NCI-H1092 (cell line): ENCODE measurements at regions not wholly inside any gene's neighbourhood (a gene's known extent, or its start where the extent isn't known, plus 50 kb on each side); places are given as distances from the start of the nearest gene placed in this dataset.
"Not testable (repeated sequence)": the region's sequence is repeated elsewhere in the genome, so short reads cannot be mapped to it uniquely, and the experiment has no call there.

ENCODE experiments used
- DNase-seq: peaks from one replicate; lab custom pipeline; 2025; lab: John Stamatoyannopoulos, UW

DNA sequence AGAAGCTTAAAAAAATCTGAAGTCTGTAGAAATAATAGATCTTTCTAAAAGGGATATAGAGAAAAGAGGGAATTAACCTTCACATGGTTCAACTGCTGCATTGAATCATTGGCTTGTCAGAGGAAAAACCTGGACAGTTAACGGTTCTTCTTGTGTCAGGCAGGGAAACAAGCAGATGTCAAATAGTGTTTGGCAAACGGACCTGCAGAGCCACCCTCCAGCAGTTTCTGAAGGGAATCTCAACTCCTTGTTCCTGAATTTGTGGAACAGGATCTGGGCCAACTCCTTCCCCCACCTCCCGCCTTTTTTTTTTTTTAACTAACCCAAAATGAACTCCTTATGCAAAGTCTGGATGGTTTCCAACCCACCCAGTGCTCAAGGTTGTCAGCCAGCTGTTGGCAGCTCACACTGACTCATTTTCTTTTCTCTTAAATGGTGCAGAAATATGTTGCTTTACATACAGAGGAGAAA lies 187.3 kb downstream of the CAND1 start:
- DNase-seq = peak; percentile 59

DNA sequence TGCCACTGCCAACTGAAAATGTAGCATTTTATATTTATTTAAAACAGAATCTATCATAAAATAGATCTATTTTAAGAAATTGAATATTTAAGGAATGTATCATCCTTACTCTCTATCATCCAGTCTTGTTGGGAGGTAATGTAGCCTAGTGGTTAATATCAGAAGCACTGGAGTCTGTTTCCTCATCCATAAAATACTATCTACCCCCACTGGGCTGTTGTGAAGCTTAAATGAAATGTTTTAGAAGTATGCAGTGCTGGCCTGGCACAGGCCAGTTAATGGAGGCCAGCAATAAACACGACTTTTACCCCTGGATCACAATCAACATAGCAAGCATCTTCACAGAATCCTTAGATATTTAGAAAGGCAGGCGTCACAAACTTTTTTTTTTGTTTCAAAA lies 188.0 kb downstream of the CAND1 start:
- no peak for DNase-seq

DNA sequence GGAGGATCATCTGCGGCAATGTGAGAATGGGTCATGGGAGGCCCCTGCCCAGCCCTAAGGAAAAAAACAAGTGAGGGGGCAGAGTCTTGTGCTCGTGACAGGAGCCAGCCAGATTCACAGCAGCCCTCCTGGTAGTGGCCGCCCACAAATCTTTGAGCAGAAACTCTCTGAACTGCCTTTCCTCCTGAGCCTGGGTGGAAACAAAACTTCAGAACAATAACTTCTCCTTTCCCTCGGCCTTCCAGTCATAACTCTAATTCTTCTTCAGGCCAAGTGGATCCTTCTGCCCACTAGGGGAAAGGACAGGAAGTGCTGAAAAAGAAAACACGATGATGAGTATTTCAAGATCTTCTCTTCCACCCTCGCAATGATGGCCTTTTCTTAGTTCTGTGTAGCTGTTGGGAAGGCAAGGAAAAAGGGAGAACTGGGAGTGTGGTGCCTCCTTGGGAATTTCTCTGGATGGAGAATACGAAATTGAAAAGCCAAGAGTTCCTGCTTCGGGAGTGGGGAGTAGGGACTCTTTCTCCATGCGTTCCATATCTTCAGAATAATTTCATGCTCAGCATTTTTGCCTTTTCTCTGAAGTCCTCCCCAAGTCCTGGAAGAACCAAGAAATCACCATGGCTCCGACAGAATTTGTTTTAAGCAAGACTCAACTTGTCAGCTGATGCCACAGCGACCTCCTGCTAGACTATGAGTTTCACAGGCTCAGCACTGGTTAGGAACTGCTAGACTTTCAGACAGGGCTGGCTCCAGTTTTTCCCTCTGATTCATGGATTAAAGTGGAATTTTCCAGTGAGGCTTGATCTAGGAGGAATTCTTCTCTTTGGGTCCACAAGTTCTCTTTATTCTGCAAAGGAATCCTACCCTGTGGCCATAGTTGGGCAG lies 188.9 kb downstream of the CAND1 start:
- DNase-seq = no peak

DNA sequence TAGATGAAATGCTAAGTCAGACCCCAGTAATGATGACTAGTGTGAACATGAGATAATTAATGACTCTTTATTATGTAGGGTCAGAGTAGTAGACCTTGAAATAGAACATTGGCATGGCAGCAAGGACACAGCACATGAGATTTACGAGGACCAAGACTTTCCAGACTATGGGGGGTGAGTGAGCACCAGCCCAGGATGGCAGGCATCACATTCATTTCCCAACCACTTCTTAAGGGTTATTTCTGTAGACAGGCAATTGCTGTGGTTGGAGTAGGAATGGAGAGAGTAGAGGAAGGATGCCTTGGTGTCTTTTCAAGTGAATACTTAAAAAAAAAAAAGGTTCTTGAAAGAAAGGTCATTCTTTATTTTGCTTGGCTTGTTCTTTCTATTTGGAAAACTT lies 189.4 kb upstream of the DYRK2 start:
- no peak for DNase-seq

DNA sequence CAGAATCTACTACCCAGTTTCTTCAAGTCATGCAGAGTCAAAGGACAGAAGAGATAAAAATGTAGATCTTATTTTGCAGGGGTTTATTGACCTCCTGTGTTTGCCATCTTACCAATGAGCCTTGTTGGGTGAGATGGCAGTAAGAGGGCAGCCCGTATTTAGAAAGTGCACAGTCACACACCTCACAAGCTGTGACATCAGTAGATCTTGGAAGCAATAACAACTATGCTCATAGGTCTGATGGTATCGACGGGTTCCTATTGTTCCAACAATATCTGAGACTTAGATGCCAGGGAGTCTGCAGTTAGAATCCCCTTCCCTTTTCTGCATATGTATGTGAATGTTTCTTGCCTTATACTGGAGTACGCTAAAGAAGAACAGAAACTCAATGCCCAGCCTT lies 189.0 kb upstream of the DYRK2 start:
- DNase-seq = no peak

DNA sequence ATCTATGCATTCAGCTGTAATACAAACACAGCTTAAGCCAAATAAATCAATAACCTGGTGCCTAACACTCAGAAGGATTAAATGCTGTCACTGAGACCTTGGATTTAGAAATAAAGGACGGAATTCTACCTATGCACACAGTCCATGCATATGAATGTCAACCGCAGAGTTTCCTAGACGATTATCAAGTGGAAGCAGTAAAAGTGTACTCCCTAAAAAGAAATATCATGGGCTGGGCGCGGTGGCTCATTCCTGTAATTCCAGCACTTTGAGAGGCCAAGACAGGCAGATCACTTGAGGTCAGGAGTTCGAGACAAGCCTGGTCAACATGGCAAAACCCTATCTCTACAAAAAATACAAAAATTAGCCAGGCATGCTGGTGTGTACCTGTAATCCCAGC lies 188.2 kb upstream of the DYRK2 start:
- DNase-seq = no peak

DNA sequence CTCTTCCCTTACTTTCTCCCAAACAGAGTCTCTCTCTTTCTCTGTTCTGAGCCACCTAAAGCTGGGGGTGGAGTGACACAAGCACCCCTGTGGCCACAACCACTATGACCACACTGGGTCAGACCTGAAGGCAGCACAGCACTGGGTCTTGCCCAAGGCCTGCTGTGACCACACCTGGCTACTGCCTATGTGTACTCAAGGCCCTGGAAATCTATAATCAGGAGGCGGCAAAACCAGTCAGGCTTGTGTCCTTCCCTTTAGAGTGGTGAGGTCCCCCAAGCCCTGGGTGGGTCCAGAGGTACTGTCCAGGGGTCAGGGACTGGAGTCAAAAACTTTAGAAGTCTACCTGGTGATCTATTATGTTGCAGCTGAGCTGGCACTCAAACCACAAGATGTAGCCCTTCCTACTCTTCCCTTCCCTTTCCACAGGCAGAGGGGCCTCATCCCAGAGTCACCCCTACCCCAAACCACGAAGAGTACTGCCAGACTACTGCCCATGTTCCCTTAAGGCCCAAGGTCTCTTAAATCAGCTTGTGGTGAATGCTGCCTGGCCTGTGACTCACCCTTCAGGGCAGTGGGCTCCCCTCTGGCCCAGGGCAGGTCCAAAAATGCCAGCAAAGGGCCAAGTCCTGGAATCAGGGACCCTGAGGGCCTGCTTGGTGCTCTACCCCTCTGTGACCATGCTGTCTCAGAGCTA lies 179.8 kb upstream of the DYRK2 start:
- no peak for DNase-seq

DNA sequence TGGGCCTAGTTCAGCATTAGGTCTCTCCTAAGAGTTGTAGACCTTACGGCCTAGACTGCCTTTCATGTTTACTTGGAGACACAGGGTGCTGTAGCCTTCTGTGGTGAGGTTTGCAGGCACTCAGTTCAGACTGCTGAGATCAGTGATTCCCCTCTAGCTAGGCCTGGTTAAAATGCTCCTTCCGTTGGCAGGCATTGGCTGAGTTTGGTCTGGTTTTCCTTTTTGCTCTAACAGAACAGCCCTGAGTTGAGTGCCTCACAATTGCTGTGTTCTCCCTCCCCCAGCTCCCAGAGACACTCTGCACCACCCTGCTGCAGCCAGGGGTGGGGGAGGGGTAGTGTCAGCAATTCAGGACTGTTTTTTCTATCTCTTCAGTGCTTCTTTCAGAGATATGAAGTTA lies 178.9 kb upstream of the DYRK2 start:
- DNase-seq = no peak

DNA sequence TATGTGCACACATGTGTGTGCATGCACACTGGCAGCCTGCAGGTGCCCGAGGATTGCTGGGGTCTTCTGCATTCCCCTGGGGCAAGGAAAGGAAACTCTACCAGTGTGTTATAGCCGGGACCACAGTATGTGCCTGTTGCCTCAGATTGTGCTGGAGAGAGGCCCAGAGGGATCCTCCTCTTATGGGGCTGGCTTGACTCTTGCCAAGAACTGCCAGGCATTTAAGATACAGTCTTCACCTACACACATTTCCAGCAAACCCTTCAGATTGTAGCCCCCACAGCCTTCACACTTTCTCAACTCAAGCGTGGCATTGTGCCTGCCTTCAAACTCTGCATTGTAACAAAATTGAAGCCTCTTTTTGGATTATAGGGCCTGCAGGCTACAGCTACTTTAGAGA lies 176.7 kb upstream of the DYRK2 start:
- no peak for DNase-seq

DNA sequence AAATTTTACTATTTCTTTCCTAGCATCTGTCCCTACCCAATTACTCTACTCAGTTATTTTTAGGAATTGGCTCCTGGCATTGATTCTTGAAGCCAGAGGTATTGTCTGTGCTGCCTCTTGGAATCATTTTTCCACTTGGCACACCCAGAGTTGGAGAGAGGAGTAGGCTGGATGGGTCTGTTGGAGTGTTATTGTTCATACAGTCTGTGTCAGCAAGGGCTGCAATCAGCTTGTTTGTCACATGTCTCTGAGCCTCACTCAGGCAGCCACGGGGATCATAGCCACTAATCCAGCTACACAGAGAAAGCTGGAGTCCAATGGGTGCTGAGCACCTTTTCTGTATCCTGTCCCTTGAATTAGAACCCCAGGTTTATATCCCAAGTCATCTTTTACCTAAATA lies 176.0 kb upstream of the DYRK2 start:
- DNase-seq = peak; percentile 21

DNA sequence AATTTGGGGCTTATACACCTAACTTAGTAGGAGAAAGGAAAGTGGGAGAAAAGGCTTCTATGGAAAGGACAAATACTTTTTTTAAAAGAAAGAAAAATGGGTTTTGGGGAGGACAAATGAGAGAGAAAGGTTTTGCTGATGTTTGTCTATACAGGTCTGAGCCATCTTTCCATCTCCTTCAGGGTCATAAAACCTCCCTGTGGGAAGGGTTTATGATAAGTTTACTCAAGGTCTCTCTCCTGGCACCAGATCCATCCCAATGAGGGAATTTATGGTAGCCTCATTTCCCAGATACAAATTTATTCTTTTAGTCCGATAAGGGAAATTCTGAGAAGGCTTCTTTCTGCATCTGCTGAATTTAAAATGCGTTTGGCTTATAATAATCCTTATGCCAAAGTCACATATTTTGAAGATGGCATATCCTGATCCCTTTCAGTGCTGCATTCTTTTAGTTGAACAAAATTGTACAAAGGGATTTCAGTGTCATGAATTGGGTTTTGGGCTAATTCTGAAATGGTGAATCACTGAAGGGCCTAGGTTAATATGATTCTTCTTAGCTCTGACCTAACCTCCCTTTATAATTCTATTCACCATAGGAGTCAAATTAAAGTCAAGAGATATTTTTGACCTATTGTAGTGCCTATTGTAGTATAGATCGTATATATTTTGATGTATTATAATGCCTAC lies 173.5 kb upstream of the DYRK2 start:
- DNase-seq = no peak

DNA sequence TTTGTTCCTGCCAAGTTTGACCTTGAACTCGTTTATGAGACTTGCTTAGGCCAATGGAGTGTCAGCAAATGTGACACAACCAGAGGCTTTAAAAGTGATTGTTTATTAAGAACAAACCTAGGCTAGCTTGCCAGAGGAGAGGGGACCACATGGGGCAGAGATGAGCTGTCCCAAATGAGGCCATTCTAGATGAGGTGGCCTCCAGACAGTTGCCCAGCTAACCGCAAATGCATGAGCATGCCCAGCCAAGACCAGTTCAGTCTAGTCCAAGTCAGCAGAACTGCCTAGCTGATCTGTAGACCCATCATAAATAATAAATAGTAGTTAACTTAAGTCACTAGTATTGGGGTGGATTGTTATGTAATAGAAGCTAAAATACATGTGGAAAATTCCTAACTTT lies 172.8 kb upstream of the DYRK2 start:
- DNase-seq = no peak

DNA sequence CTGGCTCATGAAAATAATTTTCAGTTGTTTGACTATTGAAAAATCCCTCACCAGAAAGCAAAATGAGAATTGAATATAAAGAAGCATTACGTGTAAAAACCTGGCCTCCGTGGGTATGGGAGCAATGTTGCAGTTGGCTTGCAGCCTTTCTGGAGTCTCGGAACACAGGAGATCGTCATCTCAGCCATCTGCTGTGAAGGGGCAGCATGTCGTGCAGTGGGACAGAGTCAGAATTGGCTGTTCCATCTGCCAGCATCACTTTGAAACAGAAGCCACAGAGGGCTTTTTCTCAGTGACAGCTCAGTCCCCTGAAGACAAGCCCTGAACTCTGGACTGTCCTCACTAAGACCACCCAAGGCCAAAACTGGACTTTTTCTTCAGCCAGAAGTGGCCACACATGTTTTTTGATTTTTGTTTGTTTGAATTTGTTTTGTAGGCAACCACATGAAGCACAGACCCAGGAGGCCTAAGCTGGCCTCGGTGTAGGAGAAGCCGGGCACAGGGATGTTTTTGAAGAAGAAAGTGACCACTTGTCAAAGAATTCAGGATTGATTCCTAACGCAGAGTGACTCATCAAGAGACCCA lies 170.8 kb upstream of the DYRK2 start:
- no peak for DNase-seq

DNA sequence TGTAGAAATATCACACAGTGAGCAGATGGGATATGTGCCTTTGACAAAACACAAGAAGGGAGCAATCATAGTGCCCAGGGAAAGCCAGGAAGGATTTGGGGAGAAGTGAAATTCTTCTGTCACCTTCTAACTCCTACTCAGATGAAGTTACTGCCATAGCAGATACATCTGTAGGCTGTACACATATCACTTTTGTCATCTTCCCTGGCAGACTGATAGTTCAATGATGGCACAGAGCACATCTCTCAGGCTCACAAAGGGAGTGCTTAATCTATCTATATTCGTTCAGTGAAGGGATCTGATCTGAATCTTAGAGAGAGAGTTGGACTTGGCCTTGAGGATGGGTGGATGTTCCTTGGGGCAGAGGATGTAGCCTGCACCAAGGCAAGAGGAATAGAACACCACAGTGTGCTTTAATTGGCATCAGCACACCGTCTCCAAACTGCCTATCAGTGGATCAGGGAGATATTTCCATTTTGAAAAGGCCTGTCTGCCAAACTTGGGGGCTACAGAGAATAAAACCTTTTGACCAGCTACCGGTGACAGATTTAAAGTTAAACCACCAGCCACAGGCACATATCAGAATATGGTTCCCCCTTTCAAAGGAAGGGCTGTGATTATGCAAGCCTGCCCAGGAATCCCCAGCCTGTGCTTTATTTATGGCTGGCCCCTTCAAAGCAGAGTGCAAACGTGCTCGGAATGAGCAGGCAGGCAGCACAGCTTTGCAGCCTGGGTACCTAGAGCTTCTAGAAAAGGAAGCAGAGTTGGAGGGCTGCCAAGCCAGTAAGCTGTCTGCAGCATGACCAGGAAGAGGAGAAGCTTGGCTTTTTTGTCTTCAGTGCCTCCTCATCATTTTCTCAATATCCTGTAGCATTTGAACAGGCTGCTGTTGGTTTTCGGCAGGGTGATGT lies 165.5 kb upstream of the DYRK2 start:
- peak; percentile 22 for DNase-seq

DNA sequence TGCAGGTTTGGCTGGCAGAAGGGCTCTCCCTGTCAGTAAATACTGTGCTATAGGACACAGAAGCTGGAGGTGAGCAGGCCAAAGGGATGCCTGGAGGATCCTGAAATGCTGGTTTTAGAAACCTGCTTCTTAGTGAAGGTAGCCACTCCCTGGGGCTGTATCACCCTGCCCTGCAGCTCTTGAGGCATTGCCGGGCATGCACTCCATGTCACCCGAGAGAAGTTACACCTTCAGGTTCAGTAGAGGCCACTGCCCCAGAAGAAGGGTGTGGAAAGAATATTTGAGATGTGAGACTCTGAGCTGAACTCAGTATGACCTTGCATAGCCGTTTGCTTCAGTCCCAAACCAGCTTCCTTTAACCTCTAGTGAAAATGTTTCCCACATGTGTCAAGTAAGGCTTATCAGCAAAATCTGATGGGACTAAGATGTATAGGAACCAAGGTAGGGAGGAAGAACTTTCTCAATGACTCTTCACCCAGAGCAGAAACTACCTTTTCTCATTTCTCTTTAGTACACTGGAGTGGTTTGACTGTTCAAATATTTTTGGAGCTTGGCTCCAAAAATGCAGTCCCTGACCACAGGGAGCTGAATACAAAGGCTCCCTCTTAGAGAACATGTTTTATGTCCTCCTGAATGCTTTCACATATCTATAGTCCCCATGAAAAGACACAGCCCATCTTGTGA lies 164.5 kb upstream of the DYRK2 start:
- DNase-seq = no peak

DNA sequence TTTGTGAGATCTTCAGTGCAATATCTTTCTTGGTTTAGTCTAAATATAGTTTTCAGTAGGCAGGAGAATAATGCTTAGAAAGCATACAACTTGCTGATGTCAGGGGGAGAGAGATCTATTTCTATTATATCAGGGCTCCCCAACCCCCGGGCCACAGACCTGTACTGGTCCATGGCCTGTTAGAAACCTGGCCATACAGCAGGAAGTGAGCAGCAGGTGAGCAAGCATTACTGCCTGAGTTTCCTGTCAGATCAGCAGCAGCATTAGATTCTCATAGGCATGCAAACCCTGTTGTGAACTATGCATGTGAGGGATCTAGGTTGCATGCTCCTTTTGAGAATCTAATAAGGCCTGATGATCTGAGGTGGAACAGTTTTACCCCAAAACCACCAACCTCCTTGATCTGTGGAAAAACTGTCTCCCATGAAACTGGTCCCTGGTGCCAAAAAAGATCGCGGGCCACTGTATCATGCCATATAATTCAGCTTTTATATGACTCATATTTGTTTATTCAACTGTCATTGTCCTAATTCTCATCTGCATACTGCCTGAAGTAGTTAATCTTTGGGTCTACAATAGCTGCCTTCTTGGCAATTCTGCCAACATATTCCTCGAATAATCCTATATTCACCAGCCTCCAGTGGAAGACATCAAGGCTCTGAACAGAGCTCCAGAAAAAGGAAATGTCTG lies 163.6 kb upstream of the DYRK2 start:
- no peak for DNase-seq

DNA sequence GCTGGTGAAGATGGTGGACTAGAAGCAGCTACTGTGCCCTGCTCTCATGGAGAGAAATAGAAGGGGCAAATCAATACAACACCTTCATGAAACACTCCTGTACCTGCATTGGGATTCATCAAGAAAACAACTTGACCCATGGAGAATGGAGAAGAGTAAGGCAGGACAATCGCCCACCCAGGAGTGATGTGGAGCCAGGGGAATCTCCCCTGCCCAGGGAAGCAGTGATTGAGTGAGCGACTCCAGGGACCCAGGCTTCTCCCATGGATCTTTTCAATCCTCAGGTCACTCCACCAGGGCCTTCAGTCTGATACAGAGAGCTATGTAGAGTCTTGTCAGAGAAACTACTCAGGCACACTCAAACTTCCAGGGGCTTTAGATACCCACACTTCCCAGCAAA lies 161.9 kb upstream of the DYRK2 start:
- DNase-seq = no peak

DNA sequence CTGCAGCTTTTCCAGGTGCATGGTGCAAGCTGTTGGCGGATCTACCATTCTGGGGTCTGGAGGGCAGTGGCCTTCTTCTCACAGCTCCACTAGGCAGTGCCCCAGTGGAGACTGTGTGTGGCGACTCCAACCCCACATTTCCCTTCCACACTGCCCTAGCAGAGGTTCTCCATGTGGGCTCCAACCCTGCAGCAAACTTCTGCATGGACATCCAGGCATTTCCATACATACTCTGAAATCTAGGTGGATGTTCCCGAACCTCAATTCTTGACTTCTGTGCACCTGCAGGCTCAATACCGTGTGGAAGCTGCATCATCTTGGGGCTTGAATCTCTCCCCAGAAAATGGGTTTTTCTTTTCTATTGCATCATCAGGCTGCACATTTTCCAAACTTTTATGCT lies 160.2 kb upstream of the DYRK2 start:
- DNase-seq = not testable (repeated sequence)

DNA sequence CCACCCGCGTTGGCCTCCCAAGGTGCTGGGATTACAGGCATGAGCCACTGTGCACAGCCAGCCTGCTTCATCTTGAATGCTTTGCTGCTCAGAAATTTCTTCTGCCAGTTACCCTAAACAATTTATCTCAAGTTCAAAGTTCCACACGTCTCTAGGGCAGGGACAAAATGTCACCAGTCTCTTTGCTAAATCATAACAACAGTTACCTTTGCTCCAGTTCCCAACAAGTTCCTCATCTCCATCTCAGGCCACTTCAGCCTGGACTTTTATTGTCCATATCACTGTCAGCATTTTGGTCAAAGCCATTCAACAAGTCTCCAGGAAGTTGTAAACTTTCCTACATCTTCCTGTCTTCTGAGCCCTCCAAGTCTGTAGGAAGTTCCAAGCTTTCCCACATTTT lies 159.5 kb upstream of the DYRK2 start:
- no peak for DNase-seq

DNA sequence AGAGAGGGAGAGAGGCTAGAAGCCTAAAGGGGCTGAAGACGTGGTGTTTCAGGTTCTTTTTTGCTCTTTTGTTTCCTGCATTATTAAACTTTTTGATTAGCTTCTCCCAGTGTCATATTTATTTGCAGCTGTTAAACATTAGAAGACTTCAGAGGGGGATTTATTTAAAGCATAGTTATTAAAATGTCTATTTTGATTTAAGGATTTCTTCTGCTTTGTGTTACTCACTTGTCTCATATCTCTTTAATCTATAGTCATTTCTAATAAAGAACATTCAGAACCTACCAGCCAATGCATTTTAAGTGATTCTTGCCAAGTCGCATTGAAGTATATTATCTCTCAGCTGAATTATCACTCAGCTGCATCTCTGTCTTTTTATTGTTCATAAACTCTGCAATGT lies 152.0 kb upstream of the DYRK2 start:
- no peak for DNase-seq
